ENCODE measurements at regions not wholly inside any gene's neighbourhood (a gene's known extent, or its start where the extent isn't known, plus 50 kb on each side); places are given as distances from the start of the nearest gene placed in this dataset.

DNA sequence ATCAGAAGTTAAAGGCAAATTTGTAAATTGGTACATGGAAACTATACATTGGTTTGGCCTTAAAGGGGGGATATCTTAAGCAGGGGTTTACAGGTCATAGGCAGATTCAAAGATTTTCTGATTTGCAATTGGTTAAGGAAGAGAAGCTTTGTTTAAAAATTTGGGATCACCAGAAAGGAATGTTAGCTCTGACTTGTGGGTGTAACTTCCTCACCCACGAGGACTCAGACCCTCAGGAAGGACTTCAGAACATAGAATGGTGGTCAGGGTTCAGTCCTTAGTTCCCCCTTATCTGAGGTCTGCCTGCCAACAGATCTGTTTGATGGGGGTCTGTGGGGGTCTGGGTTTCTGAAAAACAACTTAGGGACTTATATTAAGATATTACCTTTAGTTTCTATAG is 427.4 kb upstream of the DIPK2B start:
- Histone ChIP-seq H4K5ac (ENCODE audit: insufficient read length, low read depth, low read length) (no peak overlapping the region), H3K4me1 (ENCODE audit: insufficient read depth, low read length) (no peaks in the 10 kb centered on the region), H2BK5ac (ENCODE audit: insufficient read length, low read length) (no peak overlapping the region), H3K23ac (ENCODE audit: insufficient read length, low read depth, low read length) (no peak overlapping the region), H3K23me2 (ENCODE audit: insufficient read length, low read depth, low read length, poor library complexity, severe bottlenecking) (no peaks in the 10 kb centered on the region), H3K4ac (ENCODE audit: low read depth, low read length) (no peak overlapping the region), H3K79me1 (ENCODE audit: insufficient read depth, low read depth, low read length, poor library complexity, severe bottlenecking) (no peaks in the 10 kb centered on the region), H2BK12ac (ENCODE audit: insufficient read length, low read depth, low read length) (no peak overlapping the region), H2AK5ac (ENCODE audit: insufficient read length, low read length) (no peak overlapping the region), H3K18ac (ENCODE audit: insufficient read length, low read depth, low read length) (no peak overlapping the region), H3K79me2 (ENCODE audit: insufficient read depth, low read length) (no peaks in the 10 kb centered on the region), H3K27ac (ENCODE audit: insufficient read length, low read depth, low read length) (no peak overlapping the region), H4K8ac (replicated peaks; ENCODE audit: insufficient read length, low read depth, low read length) (no peak overlapping the region), H2BK15ac (ENCODE audit: low read depth, low read length) (no peak overlapping the region), H3K4me2 (ENCODE audit: insufficient read depth, insufficient read length, low read length) (no peak overlapping the region), H4K20me1 (ENCODE audit: control insufficient read depth, insufficient read depth, insufficient read length) (no peaks in the 10 kb centered on the region), H3K14ac (ENCODE audit: insufficient read depth, low read length) (no peak overlapping the region), H2BK20ac (ENCODE audit: low read depth, low read length, poor library complexity, severe bottlenecking) (no peak overlapping the region), H3K27me3 (ENCODE audit: insufficient read depth, low read length) (no peaks in the 10 kb centered on the region), H3K56ac (ENCODE audit: insufficient read length, low read depth, low read length) (no peak overlapping the region), H2BK120ac (ENCODE audit: low read depth, low read length, poor library complexity, severe bottlenecking) (no peak overlapping the region), H2AFZ (ENCODE audit: low read length) (no peak overlapping the region), H3K9me3 (ENCODE audit: control insufficient read depth, low read depth, low read length) (no peaks in the 10 kb centered on the region), H3K9ac (ENCODE audit: extremely low read depth, insufficient read length, low read length) (no peak overlapping the region), H3T11ph (ENCODE audit: low read length) (no peak overlapping the region), H4K91ac (ENCODE audit: insufficient read length, low read depth, low read length) (no peak overlapping the region)
- TF ChIP-seq, protein P1, sequence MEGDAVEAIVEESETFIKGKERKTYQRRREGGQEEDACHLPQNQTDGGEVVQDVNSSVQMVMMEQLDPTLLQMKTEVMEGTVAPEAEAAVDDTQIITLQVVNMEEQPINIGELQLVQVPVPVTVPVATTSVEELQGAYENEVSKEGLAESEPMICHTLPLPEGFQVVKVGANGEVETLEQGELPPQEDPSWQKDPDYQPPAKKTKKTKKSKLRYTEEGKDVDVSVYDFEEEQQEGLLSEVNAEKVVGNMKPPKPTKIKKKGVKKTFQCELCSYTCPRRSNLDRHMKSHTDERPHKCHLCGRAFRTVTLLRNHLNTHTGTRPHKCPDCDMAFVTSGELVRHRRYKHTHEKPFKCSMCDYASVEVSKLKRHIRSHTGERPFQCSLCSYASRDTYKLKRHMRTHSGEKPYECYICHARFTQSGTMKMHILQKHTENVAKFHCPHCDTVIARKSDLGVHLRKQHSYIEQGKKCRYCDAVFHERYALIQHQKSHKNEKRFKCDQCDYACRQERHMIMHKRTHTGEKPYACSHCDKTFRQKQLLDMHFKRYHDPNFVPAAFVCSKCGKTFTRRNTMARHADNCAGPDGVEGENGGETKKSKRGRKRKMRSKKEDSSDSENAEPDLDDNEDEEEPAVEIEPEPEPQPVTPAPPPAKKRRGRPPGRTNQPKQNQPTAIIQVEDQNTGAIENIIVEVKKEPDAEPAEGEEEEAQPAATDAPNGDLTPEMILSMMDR (conservative IDR thresholded peaks at IDR 0.05): no peak
- no peak overlapping the region for H3K4me3 Mint-ChIP-seq
- peaks cover 67 to 74% of the 10 kb centered on the region in 2 experiments for H3K9me3 Mint-ChIP-seq
- no peak overlapping the region for H3K27ac Mint-ChIP-seq
- no peaks in the 10 kb centered on the region; the same call in 1 of the 2 replicates for H3K27me3 Mint-ChIP-seq (ENCODE audit: low read depth)
- no CpG with 5 or more reads among the region's 1 CpG for WGBS (ENCODE audit: extremely low coverage, insufficient read length, low lambda C conversion rate)
- DNase-seq: no peak
- H3K36me3 Mint-ChIP-seq (ENCODE audit: insufficient read depth in 1 of 3, low read depth in 3 of 3): peaks cover 7 to 13% (median 9%) of the 10 kb centered on the region in 3 experiments
- H3K4me1 Mint-ChIP-seq: no peaks in the 10 kb centered on the region
